CD4-positive, alpha-beta memory T cell (primary cell): ENCODE measurements at regions not wholly inside any gene's neighbourhood (a gene's known extent, or its start where the extent isn't known, plus 50 kb on each side); places are given as distances from the start of the nearest gene placed in this dataset.
A peak's percentile ranks its signal among the peaks of the same experiment; 100 is the strongest.

Source experiments
- CTCF ChIA-PET: fragments of 350-600 bp; sonication (Branson Sonifier 250); formaldehyde crosslinking; loops from one replicate; lab custom pipeline; 2021; ENCODE audit warnings: inconsistent platforms; ENCODE audit not compliant: partially characterized antibody; lab: Charles Lee
- POLR2A ChIA-PET: fragments of 350-600 bp; sonication (Branson Sonifier 250); formaldehyde crosslinking; loops from one replicate; lab custom pipeline; 2021; ENCODE audit not compliant: partially characterized antibody; lab: Charles Lee
- DNase-seq, 5 donors: peaks; one replicate each; pipeline versions ENCODE4 v3.0.0 to v3.0.0-alpha.2; 2020 to 2022; ENCODE audit warnings: mixed read lengths in 1 of 5
- H3K27ac ChIP-seq: one replicate; pipeline ENCODE4 v1.7.0; 2013; ENCODE audit warnings: low read depth, low read length
- H3K27me3 ChIP-seq: 2 replicates; pipeline ENCODE4 v1.7.0; 2013; ENCODE audit warnings: mild to moderate bottlenecking, low read length, moderate library complexity; ENCODE audit not compliant: insufficient read depth
- H3K36me3 ChIP-seq: 2 replicates; pipeline ENCODE4 v1.7.0; 2013; ENCODE audit warnings: mild to moderate bottlenecking, low read length, moderate library complexity; ENCODE audit not compliant: insufficient read depth
- H3K4me1 ChIP-seq: 2 replicates; pipeline ENCODE4 v1.7.0; 2013; ENCODE audit warnings: mild to moderate bottlenecking, low read length, moderate library complexity; ENCODE audit not compliant: insufficient read depth
- H3K4me3 ChIP-seq, 2 donors: one replicate each; pipeline ENCODE4 v1.7.0; 2013; ENCODE audit warnings: low read length in 2 of 2, mild to moderate bottlenecking in 1 of 2
- H3K9me3 ChIP-seq, 2 donors: one replicate each; pipeline ENCODE4 v1.7.0; 2013; ENCODE audit warnings: low read length in 2 of 2, control low read depth in 1 of 2; ENCODE audit not compliant: control insufficient read depth in 1 of 2
- H3K27ac Mint-ChIP-seq, 7 donors: one replicate each; pipeline ENCODE4 v1.8.0; 2020 to 2021; ENCODE audit warnings: mixed read lengths in 7 of 7, mild to moderate bottlenecking in 6 of 7, inconsistent platforms in 3 of 7, moderate library complexity in 3 of 7
- H3K27me3 Mint-ChIP-seq, 2 donors: one replicate each; pipeline ENCODE4 v1.8.0; 2020 to 2021; ENCODE audit warnings: mixed read lengths in 2 of 2
- H3K36me3 Mint-ChIP-seq, 2 donors: one replicate each; pipeline ENCODE4 v1.8.0; 2020 to 2021; ENCODE audit warnings: mixed read lengths in 2 of 2, inconsistent platforms in 1 of 2, mild to moderate bottlenecking in 1 of 2
- H3K4me1 Mint-ChIP-seq, 4 donors: one replicate each; pipeline ENCODE4 v1.8.0; 2020 to 2021; ENCODE audit warnings: mixed read lengths in 4 of 4, mild to moderate bottlenecking in 1 of 4
- H3K4me3 Mint-ChIP-seq, 8 donors: one replicate each; pipeline ENCODE4 v1.8.0; 2020 to 2021; ENCODE audit warnings: mixed read lengths in 8 of 8, mild to moderate bottlenecking in 7 of 8, moderate library complexity in 6 of 8, inconsistent platforms in 3 of 8
- H3K9me3 Mint-ChIP-seq, 8 donors: one replicate each; pipeline ENCODE4 v1.8.0; 2020 to 2021; ENCODE audit warnings: mixed read lengths in 8 of 8, mild to moderate bottlenecking in 5 of 8, inconsistent platforms in 3 of 8, moderate library complexity in 1 of 8
- intact Hi-C: fragments of 100-400 bp; cut with micrococcal nuclease; formaldehyde crosslinking; loops from one replicate; pipeline ENCODE4 v1.15.1; 2023

- Histone ChIP-seq H3K9me3 (no peaks in the 10 kb centered on the region), H3K36me3 (no peaks in the 10 kb centered on the region), H3K4me3 (no peak overlapping the region), H3K27me3 (no peaks in the 10 kb centered on the region), H3K27ac (no peak overlapping the region), H3K4me1 (peaks cover 43% of the 10 kb centered on the region)
- Mint-ChIP-seq H3K4me1 (peaks cover 45 to 72% (median 50%) of the 10 kb centered on the region in 4 donors), H3K36me3 (no peaks in the 10 kb centered on the region), H3K9me3 (peaks cover 0 to 5% (median 0%) of the 10 kb centered on the region in 8 donors), H3K27ac (peak overlapping the region; percentile 84 to 97 (median 95)), H3K27me3 (no peaks in the 10 kb centered on the region), H3K4me3 (peak overlapping the region in 7 of 8 donors; percentile 32 to 81 (median 59))
- DNase-seq = peak; percentile 47 to 81 (median 76)
- ChIA-PET POLR2A (interaction anchor here (0.7 to 3.5 kb wide), 4 partner anchors 26 to 325 kb away, joined by 3 to 17 read pairs (median 10); partner anchors contain the start of genes KLLN and PTEN), CTCF (interaction anchor here (1.9 to 2.6 kb wide), 2 partner anchors 11 to 49 kb away, joined by 4 to 8 read pairs; no protein-coding TSS in a partner anchor)
- intact Hi-C loops = loop anchor here (5.0 kb wide), 1 partner anchor 323 kb away; no protein-coding TSS in a partner anchor
These were observed 201.4 kb downstream of the PTEN start for GRCh38 chr10:88064608-88065382.

- Mint-ChIP-seq H3K27ac (peak overlapping the region; percentile 84 to 97 (median 95)), H3K27me3 (no peaks in the 10 kb centered on the region), H3K4me3 (peak overlapping the region in 5 of 8 donors; percentile 35 to 81 (median 63)), H3K4me1 (peaks cover 41 to 66% (median 48%) of the 10 kb centered on the region in 4 donors), H3K36me3 (no peaks in the 10 kb centered on the region), H3K9me3 (peaks cover 0 to 4% (median 0%) of the 10 kb centered on the region in 8 donors)
- Histone ChIP-seq H3K27me3 (no peaks in the 10 kb centered on the region), H3K9me3 (no peaks in the 10 kb centered on the region), H3K4me1 (peaks cover 43% of the 10 kb centered on the region), H3K27ac (no peak overlapping the region), H3K4me3 (no peak overlapping the region), H3K36me3 (no peaks in the 10 kb centered on the region)
- ChIA-PET CTCF (interaction anchor here (1.4 to 2.6 kb wide), 4 partner anchors 10 to 324 kb away, joined by 3 to 8 read pairs (median 5); no protein-coding TSS in a partner anchor), POLR2A (interaction anchor here (0.6 to 3.5 kb wide), 5 partner anchors 26 to 324 kb away, joined by 3 to 17 read pairs (median 4); partner anchors contain the start of genes KLLN and PTEN)
- intact Hi-C loops = loop anchor here (2.0 to 5.0 kb wide), 2 partner anchors 25 to 322 kb away; no protein-coding TSS in a partner anchor
- no peak for DNase-seq
These were observed 202.1 kb downstream of the PTEN start for GRCh38 chr10:88065383-88066049.

- Mint-ChIP-seq H3K4me1 (peaks cover 37 to 61% (median 46%) of the 10 kb centered on the region in 4 donors), H3K4me3 (peak overlapping the region in 7 of 8 donors; percentile 23 to 81 (median 73)), H3K36me3 (no peaks in the 10 kb centered on the region), H3K9me3 (peaks cover 0 to 2% (median 0%) of the 10 kb centered on the region in 8 donors), H3K27ac (peak overlapping the region; percentile 72 to 95 (median 89)), H3K27me3 (no peaks in the 10 kb centered on the region)
- ChIA-PET CTCF (interaction anchor here (1.4 to 2.6 kb wide), 4 partner anchors 9 to 323 kb away, joined by 3 to 8 read pairs (median 5); no protein-coding TSS in a partner anchor), POLR2A (interaction anchor here (0.6 to 3.5 kb wide), 7 partner anchors 9 to 248 kb away, joined by 3 to 17 read pairs (median 3); partner anchors contain the start of genes KLLN and PTEN)
- Histone ChIP-seq H3K36me3 (no peaks in the 10 kb centered on the region), H3K27ac (peak overlapping the region; percentile 33), H3K4me3 (no peak overlapping the region), H3K27me3 (no peaks in the 10 kb centered on the region), H3K9me3 (no peaks in the 10 kb centered on the region), H3K4me1 (peaks cover 43% of the 10 kb centered on the region)
- intact Hi-C loops = loop anchor here (2.0 to 5.0 kb wide), 2 partner anchors 24 to 321 kb away; no protein-coding TSS in a partner anchor
- DNase-seq = no peak
These were observed 202.9 kb downstream of the PTEN start for GRCh38 chr10:88066319-88066718.

- no peaks in the 10 kb centered on the region for H3K27me3 Mint-ChIP-seq
- peak overlapping the region; percentile 33 for H3K27ac ChIP-seq
- no peaks in the 10 kb centered on the region for H3K36me3 Mint-ChIP-seq
- H3K27ac Mint-ChIP-seq = peak overlapping the region; percentile 72 to 95 (median 89)
- CTCF ChIA-PET = interaction anchor here (0.7 to 2.6 kb wide), 5 partner anchors 9 to 323 kb away, joined by 3 to 8 read pairs (median 4); no protein-coding TSS in a partner anchor
- H3K9me3 ChIP-seq = no peaks in the 10 kb centered on the region
- DNase-seq = peak in 4 of 5 donors; percentile 39 to 47 (median 42)
- H3K36me3 ChIP-seq = no peaks in the 10 kb centered on the region
- H3K4me3 ChIP-seq = no peak overlapping the region
- peaks cover 38 to 61% (median 47%) of the 10 kb centered on the region in 4 donors for H3K4me1 Mint-ChIP-seq
- no peaks in the 10 kb centered on the region for H3K27me3 ChIP-seq
- intact Hi-C loops = loop anchor here (2.0 to 5.0 kb wide), 2 partner anchors 24 to 320 kb away; no protein-coding TSS in a partner anchor
- peaks cover 0 to 2% (median 0%) of the 10 kb centered on the region in 8 donors for H3K9me3 Mint-ChIP-seq
- peaks cover 43% of the 10 kb centered on the region for H3K4me1 ChIP-seq
- H3K4me3 Mint-ChIP-seq = peak overlapping the region in 7 of 8 donors; percentile 23 to 81 (median 73)
- POLR2A ChIA-PET = interaction anchor here (0.6 to 3.5 kb wide), 8 partner anchors 10 to 248 kb away, joined by 3 to 17 read pairs (median 4); partner anchors contain the start of genes KLLN and PTEN
These were observed 203.5 kb downstream of the PTEN start for GRCh38 chr10:88066876-88067275.

GRCh38 chr10:88067737-88068136 lies 204.3 kb downstream of the PTEN start:
- Mint-ChIP-seq H3K4me1 (peaks cover 41 to 61% (median 51%) of the 10 kb centered on the region in 4 donors), H3K27ac (peak overlapping the region; percentile 19 to 95 (median 84)), H3K4me3 (peak overlapping the region in 3 of 8 donors; percentile 73 to 81 (median 74)), H3K9me3 (peaks cover 0 to 2% (median 0%) of the 10 kb centered on the region in 8 donors), H3K27me3 (no peaks in the 10 kb centered on the region), H3K36me3 (no peaks in the 10 kb centered on the region)
- no peaks in the 10 kb centered on the region for H3K27me3 ChIP-seq
- H3K4me3 ChIP-seq = no peak overlapping the region
- no peak for DNase-seq
- intact Hi-C loops = loop anchor here (2.0 to 5.0 kb wide), 2 partner anchors 23 to 320 kb away; no protein-coding TSS in a partner anchor
- ChIA-PET CTCF (interaction anchor here (0.7 to 2.7 kb wide), 2 partner anchors 24 to 321 kb away, joined by 3 to 9 read pairs; no protein-coding TSS in a partner anchor), POLR2A (interaction anchor here (1.3 to 3.5 kb wide), 3 partner anchors 22 to 205 kb away, joined by 3 to 17 read pairs (median 9); partner anchors contain the start of genes KLLN and PTEN)
- H3K9me3 ChIP-seq = no peaks in the 10 kb centered on the region
- H3K27ac ChIP-seq = no peak overlapping the region
- peaks cover 43% of the 10 kb centered on the region for H3K4me1 ChIP-seq
- no peaks in the 10 kb centered on the region for H3K36me3 ChIP-seq

- Mint-ChIP-seq H3K27ac (no peak overlapping the region), H3K27me3 (no peaks in the 10 kb centered on the region), H3K4me3 (no peak overlapping the region), H3K4me1 (peaks cover 33 to 47% (median 40%) of the 10 kb centered on the region in 4 donors), H3K9me3 (peaks cover 0 to 2% (median 0%) of the 10 kb centered on the region in 8 donors), H3K36me3 (no peaks in the 10 kb centered on the region)
- peaks cover 39% of the 10 kb centered on the region for H3K4me1 ChIP-seq
- no peaks in the 10 kb centered on the region for H3K27me3 ChIP-seq
- no peaks in the 10 kb centered on the region for H3K36me3 ChIP-seq
- no peak overlapping the region for H3K4me3 ChIP-seq
- ChIA-PET POLR2A (no interaction called here), CTCF (interaction anchor here (2.7 kb wide), 1 partner anchor 22 kb away, joined by 9 read pairs; no protein-coding TSS in a partner anchor)
- no peak for DNase-seq
- intact Hi-C loops = loop anchor here (5.0 kb wide), 1 partner anchor 318 kb away; no protein-coding TSS in a partner anchor
- H3K9me3 ChIP-seq = no peaks in the 10 kb centered on the region
- H3K27ac ChIP-seq = no peak overlapping the region
These were observed 205.9 kb downstream of the PTEN start for GRCh38 chr10:88069338-88069737.
